ENCODE measurements at regions not wholly inside any gene's neighbourhood (a gene's known extent, or its start where the extent isn't known, plus 50 kb on each side); places are given as distances from the start of the nearest gene placed in this dataset.
"Not testable (repeated sequence)": the region's sequence is repeated elsewhere in the genome, so short reads cannot be mapped to it uniquely, and the experiment has no call there.

GRCh38 chr13:79898202-79898826, 417.4 kb downstream of the NDFIP2 start:
- DNase-seq (ENCODE audit: insufficient read length, low spot score) (no peak), FAIRE-seq (peak; percentile 23)

- no peak for DNase-seq (ENCODE audit: insufficient read length, low spot score)
- no peak for FAIRE-seq
These were observed 415.9 kb downstream of the NDFIP2 start for GRCh38 chr13:79896851-79897250.

GRCh38 chr13:79895416-79895815, 414.5 kb downstream of the NDFIP2 start:
- FAIRE-seq (no peak), DNase-seq (ENCODE audit: insufficient read length, low spot score) (no peak)

- DNase-seq (ENCODE audit: insufficient read length, low spot score); FAIRE-seq: not testable (repeated sequence)
These were observed 406.3 kb downstream of the NDFIP2 start for GRCh38 chr13:79887278-79887677.

GRCh38 chr13:79886601-79887000, 405.6 kb downstream of the NDFIP2 start:
- FAIRE-seq, result no peak
- no peak for DNase-seq (ENCODE audit: insufficient read length, low spot score)

- no peak for FAIRE-seq
- DNase-seq (ENCODE audit: insufficient read length, low spot score), result no peak
These were observed 403.9 kb downstream of the NDFIP2 start for GRCh38 chr13:79884890-79885289.

GRCh38 chr13:79883216-79883615, 402.3 kb downstream of the NDFIP2 start:
- no peak for FAIRE-seq
- no peak for DNase-seq (ENCODE audit: insufficient read length, low spot score)

GRCh38 chr13:79880818-79881217, 399.9 kb downstream of the NDFIP2 start:
- no peak for FAIRE-seq
- DNase-seq (ENCODE audit: insufficient read length, low spot score), result no peak

GRCh38 chr13:79874396-79875360, 393.7 kb downstream of the NDFIP2 start:
- DNase-seq (ENCODE audit: insufficient read length, low spot score), result no peak
- no peak for FAIRE-seq

GRCh38 chr13:79871594-79871993, 390.6 kb downstream of the NDFIP2 start:
- FAIRE-seq, result no peak
- no peak for DNase-seq (ENCODE audit: insufficient read length, low spot score)

- DNase-seq (ENCODE audit: insufficient read length, low spot score) (no peak), FAIRE-seq (no peak)
These were observed 389.8 kb downstream of the NDFIP2 start for GRCh38 chr13:79870766-79871165.

GRCh38 chr13:79870123-79870522, 389.2 kb downstream of the NDFIP2 start:
- no peak for DNase-seq (ENCODE audit: insufficient read length, low spot score)
- no peak for FAIRE-seq

- FAIRE-seq (no peak), DNase-seq (ENCODE audit: insufficient read length, low spot score) (no peak)
These were observed 388.4 kb downstream of the NDFIP2 start for GRCh38 chr13:79869326-79869725.

- no peak for DNase-seq (ENCODE audit: insufficient read length, low spot score)
- no peak for FAIRE-seq
These were observed 386.3 kb downstream of the NDFIP2 start for GRCh38 chr13:79867254-79867653.

GRCh38 chr13:79866436-79866835, 385.5 kb downstream of the NDFIP2 start:
- DNase-seq (ENCODE audit: insufficient read length, low spot score) (no peak), FAIRE-seq (no peak)

GRCh38 chr13:79862515-79862914, 381.6 kb downstream of the NDFIP2 start:
- FAIRE-seq (no peak), DNase-seq (ENCODE audit: insufficient read length, low spot score) (no peak)

GRCh38 chr13:79861731-79862130, 380.8 kb downstream of the NDFIP2 start:
- FAIRE-seq, result no peak
- DNase-seq (ENCODE audit: insufficient read length, low spot score), result no peak

- DNase-seq (ENCODE audit: insufficient read length, low spot score) (no peak), FAIRE-seq (no peak)
These were observed 379.8 kb downstream of the NDFIP2 start for GRCh38 chr13:79860791-79861190.

- FAIRE-seq (no peak), DNase-seq (ENCODE audit: insufficient read length, low spot score) (no peak)
These were observed 378.8 kb downstream of the NDFIP2 start for GRCh38 chr13:79859756-79860155.

- DNase-seq (ENCODE audit: insufficient read length, low spot score) (no peak), FAIRE-seq (no peak)
These were observed 372.3 kb downstream of the NDFIP2 start for GRCh38 chr13:79853251-79853650.

GRCh38 chr13:79851318-79851717, 370.4 kb downstream of the NDFIP2 start:
- FAIRE-seq, result no peak
- DNase-seq (ENCODE audit: insufficient read length, low spot score), result no peak
